ENCODE measurements at regions not wholly inside any gene's neighbourhood (a gene's known extent, or its start where the extent isn't known, plus 50 kb on each side); places are given as distances from the start of the nearest gene placed in this dataset.

DNA sequence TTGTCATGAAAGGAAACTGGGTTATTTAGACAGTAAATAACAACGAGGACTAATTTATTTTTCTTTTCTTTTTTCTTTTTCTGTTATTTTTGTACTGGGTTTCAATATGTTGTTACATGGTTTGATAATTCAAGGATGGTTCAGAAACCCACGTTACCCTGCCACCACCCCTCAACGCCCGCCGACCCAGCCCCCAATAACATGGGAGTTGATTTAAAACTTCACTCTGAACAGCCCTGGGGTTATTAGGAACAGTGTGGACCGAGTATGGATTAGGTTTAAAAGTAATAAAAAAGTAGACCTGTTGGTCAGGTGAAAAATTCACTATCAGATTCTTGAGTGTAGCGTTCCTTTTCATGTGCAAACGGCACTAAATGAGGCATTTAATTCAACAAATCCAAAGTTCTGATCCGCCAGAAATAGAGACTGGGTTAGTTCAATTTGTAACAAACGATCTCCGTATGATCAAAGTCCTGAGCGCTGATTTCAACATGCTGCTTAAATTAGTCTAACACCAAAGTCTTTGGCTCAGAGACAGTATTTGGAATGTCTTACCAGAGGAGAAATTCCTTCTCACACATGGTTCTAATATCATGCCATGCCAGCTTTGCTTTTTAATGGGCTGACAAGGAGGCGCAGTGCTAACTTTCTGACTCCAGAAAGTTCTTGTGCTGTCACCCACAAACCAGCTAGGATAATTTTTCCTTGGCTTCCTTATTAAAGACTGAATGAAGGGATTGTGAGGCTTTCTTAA lies 173.1 kb upstream of the IRX3 start:
- H3K4me3 ChIP-seq = no peak overlapping the region
- H3K36me3 ChIP-seq = no peaks in the 10 kb centered on the region
- intact Hi-C loops (cut with DNase I) = no loop called here
- no peaks in the 10 kb centered on the region for H3K27me3 ChIP-seq
- TF ChIP-seq, protein P1, sequence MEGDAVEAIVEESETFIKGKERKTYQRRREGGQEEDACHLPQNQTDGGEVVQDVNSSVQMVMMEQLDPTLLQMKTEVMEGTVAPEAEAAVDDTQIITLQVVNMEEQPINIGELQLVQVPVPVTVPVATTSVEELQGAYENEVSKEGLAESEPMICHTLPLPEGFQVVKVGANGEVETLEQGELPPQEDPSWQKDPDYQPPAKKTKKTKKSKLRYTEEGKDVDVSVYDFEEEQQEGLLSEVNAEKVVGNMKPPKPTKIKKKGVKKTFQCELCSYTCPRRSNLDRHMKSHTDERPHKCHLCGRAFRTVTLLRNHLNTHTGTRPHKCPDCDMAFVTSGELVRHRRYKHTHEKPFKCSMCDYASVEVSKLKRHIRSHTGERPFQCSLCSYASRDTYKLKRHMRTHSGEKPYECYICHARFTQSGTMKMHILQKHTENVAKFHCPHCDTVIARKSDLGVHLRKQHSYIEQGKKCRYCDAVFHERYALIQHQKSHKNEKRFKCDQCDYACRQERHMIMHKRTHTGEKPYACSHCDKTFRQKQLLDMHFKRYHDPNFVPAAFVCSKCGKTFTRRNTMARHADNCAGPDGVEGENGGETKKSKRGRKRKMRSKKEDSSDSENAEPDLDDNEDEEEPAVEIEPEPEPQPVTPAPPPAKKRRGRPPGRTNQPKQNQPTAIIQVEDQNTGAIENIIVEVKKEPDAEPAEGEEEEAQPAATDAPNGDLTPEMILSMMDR (IDR thresholded peaks at IDR 0.05) = no peak
- no peaks in the 10 kb centered on the region for H3K4me1 ChIP-seq
- no peaks in the 10 kb centered on the region for H3K9me3 ChIP-seq
- no peak overlapping the region for H3K27ac ChIP-seq
- no peak for DNase-seq (ENCODE audit: low spot score in 2 of 2)

DNA sequence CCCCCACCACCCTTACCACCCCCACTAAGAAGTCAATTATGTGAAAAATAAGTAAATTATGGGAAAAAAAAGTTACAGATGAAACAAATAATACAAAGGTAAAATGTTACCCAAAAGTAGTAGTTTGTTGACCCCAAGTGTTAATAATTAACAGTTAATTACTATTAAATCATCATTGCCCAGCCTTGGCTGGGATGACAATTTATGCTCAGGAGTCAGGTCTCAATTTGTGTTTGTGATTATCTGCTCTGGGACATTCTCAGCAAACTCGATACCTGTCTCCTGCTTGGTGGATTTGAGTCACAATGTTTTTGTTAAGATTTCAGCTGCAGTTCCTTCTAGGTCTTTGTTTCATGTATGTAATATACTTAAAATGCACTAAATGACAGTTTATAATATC lies 172.3 kb upstream of the IRX3 start:
- Histone ChIP-seq H3K4me3 (no peak overlapping the region), H3K27me3 (no peaks in the 10 kb centered on the region), H3K27ac (no peak overlapping the region), H3K4me1 (no peaks in the 10 kb centered on the region), H3K36me3 (no peaks in the 10 kb centered on the region), H3K9me3 (no peaks in the 10 kb centered on the region)
- DNase-seq (ENCODE audit: low spot score in 2 of 2) = no peak
- TF ChIP-seq, protein P1 (IDR thresholded peaks at IDR 0.05) = no peak
- intact Hi-C loops (cut with DNase I) = no loop called here

DNA sequence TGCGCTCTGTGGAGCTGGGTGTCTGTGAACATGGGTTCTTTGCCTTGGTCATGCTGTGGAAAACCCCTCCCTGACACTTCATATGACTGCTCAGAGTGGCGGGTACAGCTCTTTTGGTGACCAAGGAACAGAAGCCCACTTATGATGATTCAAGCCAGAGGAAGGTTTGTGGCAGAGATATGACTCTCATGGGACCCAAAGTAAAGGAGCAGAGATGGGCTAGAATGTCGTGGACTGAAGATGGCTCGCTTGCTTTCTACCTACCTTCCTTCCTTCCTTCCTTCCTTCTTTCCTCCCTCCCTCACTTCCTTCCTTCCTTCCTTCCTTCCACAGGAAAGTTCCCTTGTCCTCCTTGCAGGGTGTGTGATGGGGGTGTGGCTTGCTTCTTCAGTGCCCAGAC lies 169.7 kb upstream of the IRX3 start:
- no peaks in the 10 kb centered on the region for H3K36me3 ChIP-seq
- no peaks in the 10 kb centered on the region for H3K4me1 ChIP-seq
- H3K27ac ChIP-seq = no peak overlapping the region
- intact Hi-C loops (cut with DNase I) = no loop called here
- H3K4me3 ChIP-seq = no peak overlapping the region
- H3K27me3 ChIP-seq = no peaks in the 10 kb centered on the region
- no peaks in the 10 kb centered on the region for H3K9me3 ChIP-seq
- no peak for DNase-seq (ENCODE audit: low spot score in 2 of 2)
- TF ChIP-seq, protein P1 (IDR thresholded peaks at IDR 0.05) = no peak

DNA sequence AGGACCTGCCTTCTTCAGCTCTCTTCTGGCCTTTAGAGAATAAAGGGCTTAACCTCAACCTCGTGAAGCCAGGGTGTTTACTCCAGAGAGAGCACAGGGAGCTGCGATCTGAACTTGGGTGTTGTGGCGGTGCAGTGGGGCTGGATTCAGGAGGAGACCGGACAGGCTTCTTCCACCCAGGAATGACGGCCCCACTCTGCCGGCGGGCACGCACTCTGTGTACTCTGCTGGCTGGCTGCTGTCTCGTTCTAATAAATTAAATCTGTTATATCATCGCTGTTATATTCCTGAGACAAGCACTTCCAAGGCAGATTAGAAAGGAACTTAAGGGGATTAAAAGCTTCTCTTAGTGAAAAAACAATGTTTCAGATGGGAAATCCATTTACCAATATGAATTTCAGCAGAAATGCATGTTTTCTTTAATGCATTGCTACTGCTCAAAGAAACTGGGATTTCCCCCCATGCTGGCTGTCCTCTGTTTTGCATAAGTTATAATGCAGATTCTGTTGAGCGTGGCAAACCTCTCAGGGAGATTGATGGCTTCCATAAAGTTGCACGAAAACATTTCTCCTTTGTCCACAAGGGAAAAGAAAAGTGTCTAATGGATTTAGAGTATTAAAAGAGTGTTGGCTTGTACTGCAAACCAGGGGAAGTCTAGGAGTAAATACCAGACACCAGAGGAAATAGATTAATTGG lies 168.6 kb upstream of the IRX3 start:
- no peaks in the 10 kb centered on the region for H3K36me3 ChIP-seq
- no peaks in the 10 kb centered on the region for H3K27me3 ChIP-seq
- no peak overlapping the region for H3K27ac ChIP-seq
- H3K9me3 ChIP-seq = no peaks in the 10 kb centered on the region
- H3K4me3 ChIP-seq = no peak overlapping the region
- no peak for DNase-seq (ENCODE audit: low spot score in 2 of 2)
- TF ChIP-seq, protein P1 (IDR thresholded peaks at IDR 0.05) = no peak
- intact Hi-C loops (cut with DNase I) = no loop called here
- H3K4me1 ChIP-seq = no peaks in the 10 kb centered on the region

DNA sequence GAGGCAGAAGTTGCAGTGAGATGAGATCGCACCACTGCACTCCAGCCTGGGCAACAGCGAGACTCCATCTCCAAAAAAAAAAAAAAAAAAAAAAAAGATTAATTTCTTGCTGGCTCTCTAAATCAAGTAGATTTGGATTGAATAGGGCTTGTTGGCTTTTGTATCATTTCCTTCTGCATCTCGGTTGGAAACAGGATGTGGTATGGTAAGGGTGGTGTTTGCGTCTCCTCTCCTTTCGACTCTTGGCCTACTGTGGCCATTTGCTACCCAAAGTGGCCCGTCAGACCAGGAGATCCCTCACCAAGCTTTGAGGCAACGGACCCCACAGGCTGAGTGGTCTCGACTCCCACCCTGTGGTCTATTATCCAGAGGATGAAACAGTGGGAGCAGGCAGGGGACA lies 168.0 kb upstream of the IRX3 start:
- TF ChIP-seq, protein P1 (IDR thresholded peaks at IDR 0.05) = no peak

More for the DNA sequence above, 168.0 kb upstream of the IRX3 start:
- Histone ChIP-seq H3K27me3 (no peaks in the 10 kb centered on the region), H3K27ac (no peak overlapping the region), H3K4me1 (no peaks in the 10 kb centered on the region), H3K36me3 (no peaks in the 10 kb centered on the region), H3K9me3 (no peaks in the 10 kb centered on the region), H3K4me3 (no peak overlapping the region)
- intact Hi-C loops (cut with DNase I) = no loop called here
- no peak for DNase-seq (ENCODE audit: low spot score in 2 of 2)
